OCI-M1 (cell line): ENCODE measurements at regions not wholly inside any gene's neighbourhood (a gene's known extent, or its start where the extent isn't known, plus 50 kb on each side); places are given as distances from the start of the nearest gene placed in this dataset.
"Not testable (repeated sequence)": the region's sequence is repeated elsewhere in the genome, so short reads cannot be mapped to it uniquely, and the experiment has no call there.

Source experiments
- DNase-seq: peaks from one replicate; lab custom pipeline; 2025; lab: John Stamatoyannopoulos, UW

DNA sequence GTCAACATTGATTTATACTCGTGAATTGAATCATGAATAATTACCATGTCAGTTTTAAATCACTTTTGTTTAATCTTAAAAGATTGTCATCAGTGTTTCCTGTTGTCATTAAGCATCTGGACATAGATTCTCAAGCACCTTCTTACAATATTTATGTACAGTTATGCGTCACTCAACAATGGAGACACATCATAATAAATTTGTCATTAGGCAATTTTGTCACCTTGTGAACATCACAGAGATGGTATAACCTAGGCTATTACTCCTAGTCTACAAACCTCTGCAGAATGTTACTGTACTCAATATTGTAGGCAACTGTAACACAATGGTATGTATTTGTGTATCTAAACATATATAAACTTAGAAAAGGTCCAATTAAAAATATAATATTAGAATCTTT is 2130.9 kb upstream of the PCDH20 start:
- no peak for DNase-seq

DNA sequence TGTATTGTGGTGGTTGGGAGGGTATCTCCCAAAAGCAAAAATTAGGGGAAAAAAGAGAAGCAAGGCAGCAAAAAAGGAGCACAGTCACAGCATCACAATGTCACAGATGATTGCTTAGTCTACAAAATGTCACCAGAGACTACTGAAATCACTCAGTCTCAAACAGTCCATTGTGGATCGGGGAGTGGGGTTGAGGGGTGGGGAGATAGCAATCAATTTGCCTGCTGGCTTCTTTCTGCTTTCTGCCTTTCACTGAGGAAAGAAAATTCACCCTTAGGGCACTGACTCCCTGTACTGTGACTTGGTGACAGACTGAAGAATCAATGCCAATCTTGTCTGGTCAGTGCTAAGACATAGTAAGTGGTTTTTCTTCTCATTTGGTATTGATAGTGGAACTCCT is 2127.1 kb upstream of the PCDH20 start:
- no peak for DNase-seq

DNA sequence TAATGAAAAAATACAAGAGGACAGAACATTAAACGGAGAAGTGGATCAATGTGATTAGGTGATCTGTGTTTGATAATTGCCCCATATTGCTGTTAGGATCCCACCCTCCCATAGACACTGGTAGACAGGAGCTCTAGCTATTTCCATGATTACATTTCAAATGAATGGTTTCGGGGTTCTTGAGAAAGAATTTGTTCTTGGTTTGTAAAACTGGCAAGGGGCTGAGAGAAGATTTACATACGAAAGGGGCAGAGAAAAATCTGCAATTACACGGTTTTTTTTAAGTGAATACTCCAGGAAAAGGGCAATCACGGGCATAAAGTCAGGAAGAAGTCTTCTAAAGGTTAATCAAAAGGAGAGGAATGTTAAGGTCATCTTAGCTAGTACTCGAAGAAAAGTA is 2125.7 kb upstream of the PCDH20 start:
- no peak for DNase-seq

DNA sequence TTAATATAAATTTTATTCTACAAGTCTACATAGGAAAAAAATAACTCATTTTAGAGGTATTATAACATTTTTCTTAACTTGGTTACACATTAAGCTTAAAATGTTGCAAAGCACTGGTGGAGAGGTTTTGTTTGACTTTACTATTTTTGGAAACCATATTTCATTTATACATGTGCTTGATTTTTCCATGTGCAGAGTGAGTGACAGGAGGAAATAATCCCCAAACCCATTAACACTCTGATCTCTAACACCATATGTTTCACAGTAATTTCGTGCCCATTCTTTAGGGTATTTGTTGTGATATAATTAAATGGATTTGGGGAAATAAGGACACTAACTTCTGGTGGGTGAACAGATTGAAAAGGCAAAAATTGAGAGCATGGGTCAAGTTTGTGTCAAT is 2124.4 kb upstream of the PCDH20 start:
- DNase-seq, result no peak

DNA sequence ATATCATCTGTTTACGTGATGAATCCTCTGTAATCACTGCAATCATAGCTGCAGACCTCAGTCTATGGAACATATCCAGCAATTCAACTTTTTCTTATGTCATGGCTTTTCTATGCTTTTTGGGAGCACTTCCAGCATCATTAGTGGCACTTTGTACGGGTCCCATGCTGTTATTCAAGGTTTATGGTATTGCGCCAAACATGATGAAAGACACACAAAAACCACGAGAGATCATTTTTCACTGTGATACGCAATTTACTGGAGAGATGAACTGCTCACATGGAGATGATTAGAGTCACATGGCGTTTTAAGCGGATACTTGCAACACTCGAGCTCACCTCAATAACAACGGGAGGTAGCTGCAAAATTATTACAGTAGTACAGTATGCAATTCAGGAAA is 2101.7 kb upstream of the PCDH20 start:
- DNase-seq, result no peak

DNA sequence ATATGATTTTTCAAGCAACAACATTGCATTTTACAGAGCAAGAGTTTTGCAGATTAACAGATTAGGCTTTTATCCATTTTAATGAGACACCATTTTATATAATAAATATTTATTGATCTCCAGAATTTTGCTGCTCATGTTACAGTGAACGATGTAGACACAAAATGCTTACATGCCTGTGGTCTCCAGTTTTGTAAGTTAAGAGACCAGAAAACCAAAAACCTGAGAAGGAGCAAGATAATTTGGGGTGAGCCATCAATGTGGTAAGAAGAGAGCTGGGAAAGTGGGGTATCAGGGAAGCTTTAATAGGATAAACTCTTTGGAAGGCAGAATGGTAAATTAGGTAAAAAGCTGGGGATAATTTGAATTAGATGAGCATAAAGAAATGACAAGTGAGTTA is 2100.5 kb upstream of the PCDH20 start:
- DNase-seq, result no peak

DNA sequence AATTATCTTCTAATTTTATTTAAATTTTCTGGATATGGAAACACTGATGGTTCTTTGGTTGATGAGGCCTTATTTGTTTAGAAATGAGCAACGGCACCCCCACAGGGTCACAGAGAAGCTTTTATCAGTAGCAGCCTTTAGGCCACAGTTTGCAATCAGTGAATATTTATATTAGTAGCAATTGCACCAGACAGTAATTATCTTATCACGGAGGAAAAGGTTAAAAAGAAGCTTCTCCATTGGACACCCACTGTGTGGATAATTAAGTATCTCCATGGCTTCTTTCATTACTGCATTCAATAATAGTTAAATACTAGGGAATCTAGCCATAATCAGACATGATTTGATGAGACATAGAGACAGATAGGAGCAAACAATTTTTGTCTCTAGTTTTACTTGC is 2099.2 kb upstream of the PCDH20 start:
- no peak for DNase-seq

DNA sequence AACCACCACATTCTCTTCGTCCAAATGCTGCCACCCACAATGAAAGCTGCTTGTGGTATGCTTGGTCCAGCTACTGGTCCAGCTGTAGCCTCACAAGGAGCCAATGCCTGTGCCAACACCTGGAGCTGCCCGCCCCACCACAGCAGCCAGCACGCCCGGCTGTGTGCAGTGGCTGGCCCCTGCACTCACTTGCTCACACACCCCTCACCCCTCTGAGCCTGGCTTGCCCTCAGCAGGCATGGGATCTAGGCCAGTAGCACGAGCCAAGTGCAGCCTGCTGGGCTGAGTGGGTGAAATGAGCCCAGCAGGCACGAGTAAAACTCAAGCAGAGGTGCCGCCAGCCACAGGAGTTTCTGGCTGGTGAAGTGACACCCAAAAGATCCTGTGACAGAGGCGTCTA is 2096.4 kb upstream of the PCDH20 start:
- DNase-seq, result no peak

DNA sequence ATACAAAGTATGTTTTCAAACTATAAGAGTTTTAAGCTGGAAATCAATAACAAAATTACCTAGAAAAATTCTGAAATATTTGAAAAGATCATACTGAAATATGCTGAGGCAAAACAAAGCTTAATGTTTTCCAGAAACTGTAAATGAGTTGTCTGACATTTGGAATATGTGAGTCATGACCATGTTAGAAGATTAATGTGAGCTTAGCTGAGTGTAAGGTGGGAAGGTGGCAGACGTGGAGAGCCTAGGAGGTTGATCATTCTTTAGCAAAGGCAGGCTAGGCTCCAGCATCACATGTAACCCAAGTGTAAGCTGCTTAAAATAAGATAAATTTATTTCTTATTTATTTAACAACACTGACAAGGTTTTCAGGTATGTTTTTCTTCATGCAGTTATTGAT is 2086.1 kb upstream of the PCDH20 start:
- no peak for DNase-seq

DNA sequence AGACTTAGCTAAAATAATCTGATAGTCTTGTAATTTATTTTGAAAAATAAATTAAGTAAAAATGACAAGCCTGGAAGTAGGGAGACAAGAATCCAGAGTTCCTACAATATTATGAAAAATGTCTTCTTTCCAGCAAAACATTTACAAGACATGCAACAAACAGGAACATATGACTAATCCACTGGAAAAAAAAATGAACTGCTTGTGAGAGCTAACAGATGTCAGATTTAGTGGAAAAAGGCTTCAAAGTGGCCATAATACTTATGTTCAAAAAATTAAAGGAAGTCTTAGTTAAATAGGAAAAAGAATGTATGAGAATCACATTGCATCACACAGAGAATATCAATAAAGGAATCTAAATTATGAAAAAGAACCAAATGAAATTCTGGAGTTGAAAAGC is 2082.0 kb upstream of the PCDH20 start:
- no peak for DNase-seq

DNA sequence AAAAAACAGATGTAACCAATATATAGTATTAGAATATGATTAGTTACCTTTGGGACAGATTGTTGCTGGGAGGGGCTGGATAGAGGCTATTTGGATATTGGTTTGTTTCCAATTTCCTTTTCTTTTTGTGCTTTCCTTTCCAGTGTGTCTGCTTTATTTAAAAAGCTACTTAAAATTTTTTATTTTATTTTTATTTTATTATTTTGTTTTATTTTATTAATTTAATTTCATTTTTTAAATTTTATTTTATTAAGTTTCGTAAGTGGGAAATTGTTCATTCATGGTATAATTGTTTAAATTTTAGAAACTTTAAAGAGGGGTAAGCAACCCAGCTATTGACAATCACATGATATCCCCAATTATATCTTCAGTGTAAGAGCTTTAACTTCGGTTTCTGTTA is 2077.0 kb upstream of the PCDH20 start:
- no peak for DNase-seq

DNA sequence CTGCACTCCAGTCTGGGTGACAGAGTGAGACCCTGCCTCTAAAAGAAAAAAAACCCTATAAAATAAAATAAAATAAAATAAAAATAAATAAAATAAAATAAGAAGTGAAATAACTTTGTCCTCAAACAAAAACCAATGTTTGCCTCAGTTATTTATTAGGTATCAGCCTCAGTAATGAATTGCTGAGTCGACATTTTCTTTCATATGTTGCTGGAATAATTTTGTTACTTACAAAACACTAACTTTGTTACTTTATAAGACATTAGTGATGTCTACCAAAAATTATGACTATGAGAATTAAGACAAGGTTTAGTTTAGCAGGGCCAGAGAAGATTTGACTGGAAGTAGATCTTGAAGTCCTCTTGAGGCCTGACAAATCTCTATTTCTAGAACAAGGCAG is 2074.5 kb upstream of the PCDH20 start:
- no peak for DNase-seq

DNA sequence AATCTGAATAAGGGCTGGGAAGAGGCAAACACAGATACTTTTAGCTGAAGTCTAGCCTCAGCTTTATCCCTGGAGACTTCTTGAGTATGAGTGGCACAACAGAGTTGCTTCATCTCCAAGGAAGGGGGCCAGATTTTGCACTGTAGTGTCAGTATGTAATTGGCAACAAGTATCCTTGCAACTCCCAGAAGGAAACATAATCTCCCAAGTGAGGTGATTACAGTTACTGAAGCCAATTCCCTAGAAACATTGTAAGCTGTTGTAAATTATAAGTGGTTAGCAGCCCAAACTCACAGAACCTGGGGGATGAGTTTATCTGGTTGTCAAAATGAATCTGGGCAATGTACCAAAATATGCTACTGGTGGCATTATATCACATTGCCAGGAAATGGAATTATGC is 2065.7 kb upstream of the PCDH20 start:
- no peak for DNase-seq

DNA sequence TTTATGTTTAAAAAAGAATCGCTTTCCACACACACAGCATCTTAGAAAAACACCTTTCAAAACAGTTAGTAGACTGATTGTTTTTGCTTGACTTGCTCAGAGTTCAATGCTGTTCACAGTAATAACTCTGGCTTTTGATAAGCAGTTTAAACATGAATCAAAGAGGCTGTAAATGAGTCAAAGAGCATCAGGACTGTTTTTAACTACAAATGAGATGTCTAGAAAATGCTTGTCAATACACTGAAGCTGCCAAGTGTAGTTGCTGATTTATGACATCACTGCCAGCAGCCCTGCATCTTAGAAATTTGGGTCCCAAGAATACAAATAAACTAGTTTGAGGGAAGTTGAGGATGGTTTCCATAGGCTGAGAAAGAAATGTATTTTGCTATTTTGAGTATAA is 2057.1 kb upstream of the PCDH20 start:
- DNase-seq, result no peak

DNA sequence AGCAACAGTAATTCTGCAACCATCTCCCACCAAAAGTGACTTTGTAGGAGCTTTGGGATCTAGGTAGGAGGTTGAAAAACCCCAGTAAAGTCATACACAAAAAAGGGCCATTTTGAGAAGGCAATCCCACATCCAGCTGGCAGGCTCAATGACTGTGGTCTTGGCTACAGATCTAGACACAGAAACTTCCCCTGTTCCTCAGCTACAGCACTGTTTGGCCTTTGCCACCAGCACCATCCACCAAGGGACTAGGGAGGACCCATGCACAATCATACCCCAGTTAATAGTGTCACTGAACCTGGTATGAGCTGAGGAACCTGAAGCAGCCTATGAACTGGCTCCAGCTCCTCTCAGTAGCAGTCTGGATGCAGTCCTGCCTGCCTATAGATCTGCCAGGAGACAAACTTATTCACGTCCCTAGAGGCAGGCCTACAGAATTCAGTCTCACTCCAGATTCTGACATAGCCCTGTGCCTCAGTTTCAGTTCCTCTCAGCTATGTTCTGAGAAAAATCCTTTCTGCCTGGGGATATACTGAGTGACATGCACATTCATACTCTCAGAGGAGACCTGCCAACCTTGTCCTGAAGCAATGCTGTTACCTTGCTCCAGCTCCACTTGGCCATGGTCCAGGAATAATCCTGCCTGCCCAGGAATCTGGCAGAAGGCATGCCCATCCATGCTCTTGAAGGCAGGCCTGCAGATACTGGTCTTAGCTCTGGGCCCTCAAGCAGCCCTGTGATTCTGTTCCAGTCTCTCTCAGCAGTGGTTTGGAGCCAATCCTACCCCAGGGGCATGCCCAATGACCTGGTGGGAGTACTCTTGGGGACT is 2048.3 kb upstream of the PCDH20 start:
- no peak for DNase-seq

DNA sequence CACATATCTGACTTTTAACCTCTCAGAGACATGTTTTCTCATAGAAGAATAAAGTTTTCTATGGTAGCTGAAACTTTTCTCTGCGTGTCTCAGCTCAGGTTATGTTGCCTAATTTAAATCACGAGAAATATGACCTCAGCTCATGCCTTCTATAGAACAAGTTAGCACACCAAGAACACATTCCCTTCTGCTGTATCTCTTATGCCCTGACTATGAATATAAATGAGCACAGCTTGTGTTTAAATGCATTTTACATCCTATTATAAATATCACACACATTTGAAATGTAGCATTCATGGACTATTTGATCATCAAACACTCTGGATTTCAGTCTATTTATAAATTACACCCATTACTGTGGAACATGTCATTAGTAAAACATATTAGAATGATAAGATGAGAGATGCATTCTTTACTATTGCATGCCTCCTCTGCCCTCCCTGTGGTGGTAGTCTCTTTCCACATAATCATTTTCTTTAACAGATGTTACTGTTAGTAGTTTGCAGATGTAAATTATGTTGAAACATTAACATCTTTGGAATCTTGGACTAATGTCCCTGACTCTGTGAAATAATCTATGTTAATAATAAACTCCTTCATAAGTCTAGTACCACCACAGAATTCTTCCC is 2044.9 kb upstream of the PCDH20 start:
- DNase-seq, result no peak

DNA sequence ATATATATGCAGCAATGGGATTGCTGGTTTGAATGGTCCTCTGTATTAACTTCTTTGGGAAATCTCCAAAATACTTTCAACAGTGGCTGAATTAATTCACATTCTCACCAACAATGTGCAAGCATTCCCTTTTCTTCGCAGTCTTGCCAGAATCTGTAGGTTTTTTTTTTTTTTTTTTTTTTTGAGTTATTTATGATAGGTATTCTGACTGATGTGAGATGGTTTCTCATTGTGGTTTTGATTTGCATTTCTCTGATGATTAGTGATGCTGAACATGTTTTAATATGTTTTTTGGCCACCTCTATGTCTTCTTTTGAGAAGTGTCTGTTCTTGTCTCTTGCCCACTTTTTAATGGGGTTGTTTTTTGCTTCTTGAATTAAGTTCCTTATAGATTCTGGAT is 2041.5 kb upstream of the PCDH20 start:
- DNase-seq, result no peak

DNA sequence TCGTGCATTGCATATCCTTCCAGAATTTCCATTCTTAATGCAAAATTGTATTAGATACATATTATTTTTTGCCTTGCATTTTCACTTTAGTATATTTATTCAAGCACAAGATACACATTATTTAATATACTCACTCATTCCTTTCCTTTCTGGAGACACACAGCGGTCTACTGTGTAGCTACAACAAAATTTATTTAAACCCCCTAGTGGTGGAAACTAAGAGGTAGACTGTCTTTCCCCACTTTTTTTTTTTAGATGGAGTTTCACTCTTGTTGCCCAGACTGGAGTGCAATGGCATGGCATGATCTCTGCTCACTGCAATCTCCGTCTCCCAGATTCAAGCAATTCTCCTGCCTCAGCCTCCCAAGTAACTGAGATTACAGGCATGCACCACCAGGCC is 2040.3 kb upstream of the PCDH20 start:
- DNase-seq, result peak; percentile 7

DNA sequence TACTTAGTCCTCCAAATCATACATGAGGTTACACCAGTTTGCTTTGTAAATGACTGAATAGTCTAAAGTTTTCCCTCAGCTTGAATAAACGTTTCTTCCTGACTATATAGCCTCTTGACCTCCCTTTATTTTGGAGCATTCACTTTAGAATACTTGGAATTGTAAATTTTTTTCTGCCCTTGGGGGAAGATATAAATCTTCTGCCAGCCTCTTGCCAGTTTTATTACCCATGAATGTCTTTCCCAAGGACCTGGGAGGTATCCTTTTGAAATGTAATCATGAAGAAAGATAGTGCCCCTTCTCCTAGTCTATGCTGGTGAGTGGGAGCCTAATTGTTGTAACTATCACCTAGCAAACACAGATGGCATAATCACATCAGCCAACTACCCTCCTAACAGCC is 2033.9 kb upstream of the PCDH20 start:
- DNase-seq, result no peak

DNA sequence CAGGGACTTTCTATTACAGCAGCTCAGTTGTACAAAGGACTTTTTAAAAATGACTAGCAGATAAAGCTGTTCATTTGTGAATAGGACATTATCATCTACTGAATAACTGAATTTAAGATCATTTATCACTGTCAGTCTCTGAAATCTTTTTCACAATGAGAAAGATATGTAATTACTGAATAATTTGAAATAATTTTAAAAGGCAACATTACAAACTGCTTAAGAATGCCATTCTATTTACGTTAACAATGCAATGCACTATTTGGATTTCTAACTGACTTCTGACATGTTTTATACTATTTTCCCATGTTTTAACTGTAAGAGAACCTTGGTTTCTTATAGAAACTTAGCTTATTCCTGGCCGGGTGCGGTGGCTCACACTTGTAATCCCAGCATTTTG is 2033.0 kb upstream of the PCDH20 start:
- no peak for DNase-seq

DNA sequence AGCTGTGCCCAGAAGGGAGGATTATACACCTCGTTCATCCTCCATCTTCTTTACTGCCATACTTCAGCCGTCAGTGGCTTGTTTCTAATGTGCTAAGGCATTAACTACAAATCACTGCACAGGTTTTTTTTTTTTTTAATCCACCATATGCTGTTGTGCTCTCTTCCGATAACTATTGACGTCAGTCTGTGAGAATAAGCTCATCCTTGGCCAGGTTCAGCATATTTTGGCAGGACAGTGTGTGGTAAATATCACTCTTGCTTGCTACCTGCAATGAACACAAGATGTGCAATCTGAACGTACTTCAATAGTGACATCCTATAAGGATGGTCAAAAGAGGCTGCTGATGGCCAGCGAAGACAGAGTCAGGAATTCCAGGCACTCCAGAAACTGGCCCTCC is 2030.7 kb upstream of the PCDH20 start:
- DNase-seq, result no peak

DNA sequence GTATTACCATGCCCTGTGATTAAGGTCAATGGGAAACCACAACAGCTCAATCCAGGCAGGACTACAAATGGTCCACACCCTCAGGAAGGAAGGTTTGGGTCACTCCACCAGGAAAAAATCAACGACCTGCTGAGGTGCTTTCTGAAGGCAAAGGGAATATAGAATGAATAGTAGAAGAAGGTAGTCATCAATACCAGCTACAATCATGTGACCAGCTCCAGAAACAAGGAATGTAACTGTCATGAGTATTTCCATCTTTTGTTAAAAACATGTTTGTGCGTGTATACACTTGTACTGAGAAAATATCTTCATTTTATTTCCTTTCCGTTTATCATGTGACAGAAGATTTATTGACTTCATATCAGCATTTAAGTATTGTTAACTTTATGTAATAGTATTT is 2028.6 kb upstream of the PCDH20 start:
- not testable (repeated sequence) for DNase-seq

DNA sequence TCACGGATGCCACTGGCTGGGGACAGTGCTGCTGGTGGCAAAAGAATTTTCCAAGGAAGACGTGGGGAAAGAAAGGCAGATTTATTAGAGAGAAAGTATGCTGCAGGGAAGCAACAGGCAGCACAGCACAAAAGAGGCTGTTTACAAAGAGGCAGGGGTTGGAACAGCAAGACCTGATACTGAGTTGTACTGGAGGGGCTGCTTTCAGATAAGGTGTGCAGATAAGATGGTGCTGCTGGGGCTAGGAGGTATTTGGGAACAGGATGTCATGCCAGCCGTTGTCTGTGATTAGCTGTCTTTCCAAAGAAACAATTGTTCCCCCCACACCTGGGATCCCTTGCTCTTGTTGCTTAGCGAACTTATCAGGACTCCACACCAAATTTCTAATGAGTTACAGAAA is 2023.3 kb upstream of the PCDH20 start:
- no peak for DNase-seq

DNA sequence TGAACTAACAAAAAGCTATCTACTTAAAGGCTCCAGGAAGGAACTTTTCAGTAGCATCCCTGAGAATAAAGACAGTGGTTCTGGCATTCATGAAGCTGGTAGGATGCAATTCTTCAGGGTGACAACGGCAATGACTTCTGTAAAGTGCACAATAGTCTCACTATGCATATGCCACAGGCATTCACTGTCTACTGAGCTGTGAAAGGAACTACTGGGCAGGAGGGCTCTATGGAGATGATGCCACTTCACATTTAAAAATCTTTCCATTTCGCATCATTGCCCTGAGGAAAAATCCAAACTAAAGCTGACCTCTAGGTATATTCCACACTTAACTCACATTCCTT is 2020.6 kb upstream of the PCDH20 start:
- no peak for DNase-seq
